Left colon (tissue), 2 donors: ENCODE measurements at regions not wholly inside any gene's neighbourhood (a gene's known extent, or its start where the extent isn't known, plus 50 kb on each side); places are given as distances from the start of the nearest gene placed in this dataset.
"Not testable (repeated sequence)": the region's sequence is repeated elsewhere in the genome, so short reads cannot be mapped to it uniquely, and the experiment has no call there.

Experiments used
- ATAC-seq: fragments of 200-7000 bp; cut with Tn5 transposase; one replicate; pipeline ENCODE4 v1.9.1; 2020; ENCODE audit warnings: mild to moderate bottlenecking, moderate library complexity
- DNase-seq, 2 donors: peaks; one replicate each; pipeline ENCODE4 v3.0.0-alpha.2; 2020
- intact Hi-C, 2 donors: fragments of 100-400 bp; cut with DNase I in 1 of 2; cut with micrococcal nuclease in 1 of 2; formaldehyde crosslinking; loops; one replicate each; pipeline versions ENCODE4 v1.11.2 to v1.14.0; 2022; cut with DNase I, micrococcal nuclease
- donor health status: DM: no; HTN: no; CAD: no.
- donor health status: DM: yes; HTN: yes; CAD: no.

GRCh38 chr3:118258850-118259249 lies 775.8 kb downstream of the IGSF11 start:
- intact Hi-C loops, DNase-seq: not testable (repeated sequence)

DNA sequence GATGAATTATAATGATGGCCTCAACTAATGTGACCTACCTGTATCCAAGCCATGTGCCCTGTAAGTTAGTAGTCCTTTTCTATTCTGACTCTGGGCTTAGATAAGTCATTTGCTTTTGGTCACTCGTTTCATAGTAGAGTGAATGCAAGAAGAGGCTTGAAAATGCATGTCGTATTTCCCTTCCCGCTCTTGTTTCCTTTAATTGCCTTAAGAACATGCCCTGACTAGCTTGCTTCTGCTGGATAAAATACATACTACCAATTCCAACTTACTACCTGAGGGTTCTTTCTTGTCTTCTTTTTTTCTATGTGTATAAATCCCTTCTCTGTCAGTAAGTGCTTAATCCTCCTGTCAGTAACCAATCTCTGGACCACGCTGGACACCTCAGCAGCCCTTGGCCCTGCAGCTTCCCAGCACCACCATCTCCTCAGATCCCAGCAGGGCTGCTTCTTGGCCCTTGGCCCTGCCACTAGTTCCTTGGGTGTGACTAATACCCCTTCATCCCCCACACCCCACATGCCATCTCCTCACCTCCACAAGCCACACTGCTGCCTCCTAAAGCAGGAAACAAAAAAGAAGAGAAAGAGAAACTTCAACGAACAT lies 771.7 kb downstream of the IGSF11 start:
- ATAC-seq (no peak), DNase-seq (no peak)
- intact Hi-C loops = no loop called here

More at GRCh38 chr3:118258850-118259249, 775.8 kb downstream of the IGSF11 start:
- not testable (repeated sequence) for ATAC-seq

DNA sequence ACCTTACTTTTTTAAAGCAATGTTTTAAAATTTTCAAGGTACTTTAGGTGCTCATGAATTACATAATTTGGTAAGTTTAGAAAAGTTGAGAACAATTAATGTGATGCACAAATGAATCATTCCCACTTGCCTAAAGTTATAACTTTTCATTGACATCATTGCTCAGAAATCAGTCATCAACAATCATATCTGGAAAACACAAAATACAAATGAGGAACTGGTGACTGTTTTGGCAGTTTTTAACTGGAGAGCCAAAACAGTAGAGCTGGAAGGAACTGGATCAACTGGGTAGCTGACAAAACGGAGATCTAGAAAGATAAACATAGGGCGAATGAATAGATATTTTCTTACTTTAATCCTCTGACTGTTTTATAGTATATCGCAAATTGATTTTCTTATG lies 767.1 kb downstream of the IGSF11 start:
- ATAC-seq (no peak), DNase-seq (no peak)
- intact Hi-C loops = no loop called here

DNA sequence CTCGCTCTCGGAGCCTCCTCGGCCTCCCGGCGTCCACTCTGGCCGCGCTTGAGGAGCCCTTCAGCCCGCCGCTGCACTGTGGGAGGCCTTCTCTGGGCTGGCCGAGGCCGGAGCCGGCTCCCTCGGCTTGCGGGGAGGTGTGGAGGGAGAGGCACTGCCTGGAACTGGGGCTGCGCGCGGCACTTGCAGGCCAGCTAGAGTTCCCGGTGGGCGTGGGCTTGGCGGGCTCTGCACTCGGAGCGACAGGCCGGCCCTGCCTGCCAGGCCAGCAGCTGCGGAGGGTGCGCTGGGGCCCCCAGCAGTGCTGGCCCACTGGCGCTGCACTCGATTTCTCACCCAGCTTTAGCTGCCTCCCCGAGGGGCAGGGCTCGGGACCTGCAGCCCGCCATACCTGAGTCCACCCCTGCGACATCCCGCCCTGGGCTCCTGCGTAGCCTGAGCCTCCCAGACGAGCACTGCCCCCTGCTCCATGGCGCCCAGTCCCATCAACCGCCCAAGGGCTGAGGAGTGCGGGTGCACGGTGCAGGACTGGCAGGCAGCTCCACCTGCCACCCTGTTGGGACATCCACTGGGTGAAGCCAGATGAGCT lies 765.0 kb downstream of the IGSF11 start:
- intact Hi-C loops = no loop called here
- DNase-seq (no peak), ATAC-seq (no peak)

DNA sequence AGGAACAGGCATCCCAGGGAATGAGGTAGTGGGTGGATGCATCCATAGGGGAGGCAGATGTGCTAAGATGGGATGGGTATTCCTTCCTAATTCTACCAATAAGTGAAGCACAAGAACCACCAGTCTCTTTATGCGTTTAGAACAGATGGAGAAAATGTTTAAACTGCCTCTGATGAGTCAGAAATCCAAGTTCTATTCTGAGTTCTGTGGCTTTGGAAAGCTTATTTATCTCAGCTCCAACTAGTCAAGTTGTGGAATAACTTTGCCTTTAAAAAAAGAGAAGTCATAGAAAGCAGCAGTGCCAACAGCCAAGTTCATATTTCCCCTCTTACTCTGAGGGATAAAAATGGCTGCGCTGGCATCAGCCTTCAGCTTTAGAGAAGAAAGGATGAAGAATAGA lies 761.7 kb downstream of the IGSF11 start:
- intact Hi-C loops = no loop called here
- DNase-seq (no peak), ATAC-seq (no peak)

- no peak for DNase-seq
- intact Hi-C loops = no loop called here
- ATAC-seq = no peak
These were observed 756.8 kb downstream of the IGSF11 start for GRCh38 chr3:118277814-118278213.

GRCh38 chr3:118292841-118293240 lies 741.8 kb downstream of the IGSF11 start:
- ATAC-seq (no peak), DNase-seq (no peak)
- intact Hi-C loops = no loop called here

DNA sequence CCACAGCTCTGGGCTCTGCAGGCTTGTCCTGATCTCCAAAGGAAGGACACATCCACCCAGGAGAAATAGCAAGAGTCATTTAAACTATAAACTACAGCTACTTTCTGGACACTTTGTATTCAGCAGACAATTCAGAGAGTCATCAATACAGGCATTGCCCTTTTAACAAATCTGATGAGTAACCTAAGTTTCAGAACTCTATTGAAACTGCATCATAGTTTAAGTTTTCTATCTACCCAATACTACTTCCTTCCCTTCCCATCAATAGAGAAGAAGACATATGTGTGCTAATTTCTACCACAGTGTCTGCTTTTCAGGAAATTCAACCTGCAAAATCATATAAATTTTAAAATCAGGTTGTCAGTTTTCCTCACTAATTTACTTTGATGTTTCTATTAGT lies 736.5 kb downstream of the IGSF11 start:
- intact Hi-C loops = no loop called here
- ATAC-seq (no peak), DNase-seq (no peak)

DNA sequence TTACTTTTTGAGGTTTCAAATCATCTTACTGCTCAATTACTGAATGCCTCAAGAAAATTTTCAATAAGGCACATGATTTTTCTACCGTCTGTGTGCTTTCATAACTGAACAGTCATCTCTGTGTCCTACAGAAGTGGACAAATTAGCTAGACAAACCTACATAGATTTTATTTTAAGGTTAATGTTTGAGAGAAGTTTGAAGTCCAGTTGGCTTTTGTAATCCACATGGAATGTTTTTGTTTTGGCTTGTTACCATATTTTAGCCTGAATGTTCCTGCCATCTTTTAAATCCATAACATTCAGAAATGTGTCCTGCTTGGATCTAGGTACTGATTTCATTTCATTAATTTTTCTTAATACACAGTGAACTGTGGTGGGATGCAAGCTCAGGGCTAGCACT lies 730.1 kb downstream of the IGSF11 start:
- intact Hi-C loops = no loop called here
- ATAC-seq (no peak), DNase-seq (no peak)

DNA sequence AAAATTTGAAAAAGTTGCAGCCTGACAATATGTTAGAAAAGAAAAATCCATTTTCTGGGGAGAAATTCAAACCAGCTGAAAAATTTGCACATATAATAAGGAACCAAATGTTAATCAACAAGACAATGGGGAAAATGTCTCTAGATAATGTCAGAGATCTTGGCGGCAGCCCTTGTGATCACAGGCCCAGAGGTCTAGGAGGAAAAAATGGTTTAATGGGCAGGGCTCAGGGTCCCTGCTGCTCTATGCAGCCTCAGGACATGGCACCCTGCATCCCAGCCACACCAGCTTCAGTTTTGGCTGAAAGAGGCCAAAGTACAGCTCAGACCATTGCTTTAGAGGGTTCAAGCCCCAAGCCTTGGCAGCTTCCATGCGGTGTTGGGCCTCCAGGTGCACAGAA lies 701.9 kb downstream of the IGSF11 start:
- ATAC-seq (no peak), DNase-seq (no peak)
- intact Hi-C loops = no loop called here

- intact Hi-C loops = no loop called here
- no peak for ATAC-seq
These were observed 697.0 kb downstream of the IGSF11 start for GRCh38 chr3:118337649-118338048.

DNA sequence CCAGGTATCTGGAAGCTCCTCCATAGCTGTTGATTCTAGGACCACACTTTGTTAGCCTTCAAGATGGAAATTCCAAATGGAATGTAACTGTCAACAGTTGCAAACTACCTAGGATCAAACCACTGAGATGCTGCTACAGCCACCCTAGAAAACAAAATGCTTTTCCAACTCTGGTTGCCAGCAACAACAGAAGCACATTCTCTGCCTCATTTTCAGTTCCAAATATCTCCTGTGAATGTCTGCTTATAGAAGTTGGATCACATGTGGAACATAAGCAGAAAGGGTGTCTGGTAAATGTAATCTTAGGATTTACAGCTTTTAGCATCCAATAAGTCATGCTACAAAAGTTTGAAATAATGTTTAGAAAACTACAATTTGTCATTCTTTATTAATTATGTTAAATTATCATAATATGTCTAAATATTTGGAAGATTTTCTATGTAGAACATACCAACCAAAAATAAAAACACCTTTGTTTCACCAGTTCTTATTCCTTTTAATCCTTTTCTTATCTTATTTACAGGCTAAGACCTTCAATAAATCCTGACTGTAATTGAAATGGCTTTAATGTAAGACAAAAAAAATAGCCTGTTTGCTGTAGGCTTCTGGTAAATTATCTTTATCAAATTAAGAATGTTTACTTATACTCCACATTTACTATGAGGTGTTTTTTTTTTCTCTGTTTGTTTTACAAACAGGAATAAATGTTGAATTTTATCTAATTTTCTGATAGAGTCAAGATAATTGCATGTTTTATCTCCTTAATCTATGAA lies 687.1 kb downstream of the IGSF11 start:
- intact Hi-C loops = no loop called here
- no peak for DNase-seq
- no peak for ATAC-seq

More at GRCh38 chr3:118337649-118338048, 697.0 kb downstream of the IGSF11 start:
- no peak for DNase-seq

- no peak for DNase-seq
- intact Hi-C loops = no loop called here
- ATAC-seq = no peak
These were observed 686.5 kb downstream of the IGSF11 start for GRCh38 chr3:118348169-118348557.

DNA sequence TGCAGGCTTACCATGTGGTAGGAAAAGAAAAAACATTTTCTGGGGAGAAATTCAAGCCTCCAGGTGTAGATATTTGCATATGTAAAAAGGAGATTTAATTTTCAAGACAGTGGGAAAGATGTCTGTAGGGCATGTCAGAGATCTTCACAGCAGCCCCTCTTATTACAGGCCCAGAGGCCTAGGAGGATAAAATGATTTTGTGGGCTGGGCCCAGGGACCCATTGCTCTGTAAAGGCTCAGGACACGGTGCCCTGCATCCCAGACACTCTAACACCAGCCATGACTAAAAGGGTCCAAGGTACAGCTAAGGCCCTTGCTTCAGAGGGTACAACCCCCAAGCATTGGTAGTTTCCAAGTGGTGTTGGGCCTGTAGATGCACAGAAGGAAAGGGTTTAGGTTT lies 680.1 kb downstream of the IGSF11 start:
- ATAC-seq (no peak), DNase-seq (no peak)
- intact Hi-C loops = no loop called here

GRCh38 chr3:118369892-118370491 lies 664.7 kb downstream of the IGSF11 start:
- intact Hi-C loops = no loop called here
- no peak for ATAC-seq

DNA sequence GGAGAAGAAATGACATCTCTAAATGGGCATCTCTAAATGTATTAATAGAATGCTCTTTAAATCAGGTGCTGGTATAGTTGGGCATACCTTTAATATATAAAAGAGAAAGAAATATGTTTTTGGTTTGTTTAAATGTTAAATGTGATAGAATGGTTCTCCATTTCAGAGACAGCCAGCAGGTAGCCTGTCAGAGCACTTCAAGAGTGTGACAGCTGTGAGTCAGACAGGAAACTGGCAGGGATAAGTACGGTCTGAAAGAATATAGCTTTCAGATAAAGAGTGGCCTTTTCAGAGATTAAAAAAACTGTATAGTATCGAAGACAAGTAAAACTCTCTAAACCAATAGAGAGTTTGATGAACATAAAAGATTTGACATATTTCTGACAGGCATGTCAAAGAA lies 654.1 kb downstream of the IGSF11 start:
- intact Hi-C loops = no loop called here
- DNase-seq (no peak), ATAC-seq (no peak)

More at GRCh38 chr3:118369892-118370491, 664.7 kb downstream of the IGSF11 start:
- no peak for DNase-seq

DNA sequence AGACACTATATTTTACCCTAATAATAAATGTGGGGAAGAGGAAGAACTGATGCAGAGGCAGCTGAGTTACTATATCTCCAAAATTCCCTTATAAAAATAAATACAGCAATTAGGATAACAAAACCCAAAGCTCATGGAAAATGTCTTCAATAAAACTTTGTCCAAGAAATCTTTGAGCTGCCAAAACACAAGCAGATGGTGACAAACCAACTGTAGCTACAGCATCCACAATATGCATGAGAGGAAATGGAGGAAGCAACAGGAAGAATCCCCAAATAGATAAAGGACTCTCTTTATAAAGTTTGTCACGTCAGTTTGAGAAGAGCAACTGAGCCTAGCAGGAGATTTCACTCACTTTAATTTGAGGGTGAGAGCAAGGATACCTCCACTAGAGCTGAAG lies 638.2 kb downstream of the IGSF11 start:
- no peak for ATAC-seq

GRCh38 chr3:118400086-118400485 lies 634.6 kb downstream of the IGSF11 start:
- ATAC-seq = no peak
- intact Hi-C loops = no loop called here

More for the DNA sequence above, 638.2 kb downstream of the IGSF11 start:
- intact Hi-C loops = no loop called here
- no peak for DNase-seq

GRCh38 chr3:118400886-118401285 lies 633.8 kb downstream of the IGSF11 start:
- DNase-seq (no peak), ATAC-seq (no peak)
- intact Hi-C loops = no loop called here

More at GRCh38 chr3:118400086-118400485, 634.6 kb downstream of the IGSF11 start:
- no peak for DNase-seq

DNA sequence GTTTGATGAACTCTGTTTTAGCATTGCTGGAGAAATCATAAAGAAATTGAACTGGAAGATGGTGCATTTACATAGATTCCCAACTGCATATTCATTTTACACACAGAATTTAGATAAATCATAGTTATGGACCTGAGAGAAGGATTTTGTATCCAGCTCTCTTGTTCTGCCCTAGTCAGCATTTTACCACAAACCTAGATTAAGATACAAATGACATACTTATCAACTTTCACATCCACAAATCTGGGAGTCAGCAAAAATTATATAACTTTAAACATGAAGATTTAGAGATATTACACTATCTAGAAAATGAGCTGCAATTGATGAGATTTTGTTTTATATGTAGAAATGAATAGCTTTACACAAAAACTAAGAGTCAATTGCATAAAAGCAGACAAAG lies 632.8 kb downstream of the IGSF11 start:
- intact Hi-C loops = no loop called here
- DNase-seq (no peak), ATAC-seq (no peak)
